Right cardiac atrium (tissue), 5 donors: ENCODE measurements at regions not wholly inside any gene's neighbourhood (a gene's known extent, or its start where the extent isn't known, plus 50 kb on each side); places are given as distances from the start of the nearest gene placed in this dataset.

Experiments
- ATAC-seq, 2 donors: fragments of 200-7000 bp; cut with Tn5 transposase; one replicate each; pipeline versions ENCODE4 v1.8.0 to v1.9.1; 2020; ENCODE audit warnings: moderate library complexity in 2 of 2, mild to moderate bottlenecking in 1 of 2
- DNase-seq, 3 donors: peaks; one replicate each; pipeline ENCODE4 v3.0.0-alpha.2; 2020
- H3K27ac ChIP-seq: one replicate; pipeline ENCODE4 v1.5.1; 2013; ENCODE audit warnings: mild to moderate bottlenecking, low read length, control low read depth, moderate library complexity
- H3K27me3 ChIP-seq: one replicate; pipeline ENCODE4 v1.6.1; 2013; ENCODE audit not compliant: control insufficient read depth, insufficient read depth
- H3K4me1 ChIP-seq: one replicate; pipeline ENCODE4 v1.6.1; 2013; ENCODE audit warnings: low read length; ENCODE audit not compliant: control insufficient read depth, insufficient read depth
- H3K4me3 ChIP-seq: one replicate; pipeline ENCODE4 v1.5.1; 2013; ENCODE audit warnings: low read length, control low read depth
- H3K9me3 ChIP-seq: one replicate; pipeline ENCODE4 v1.6.1; 2013; ENCODE audit warnings: low read length; ENCODE audit not compliant: control insufficient read depth
- WGBS: extraction: QIAGEN DNeasy Blood & Tissue Kit; methylation state at CpG from one replicate; pipeline ENCODE4 v1.1.7; 2013; 5-methylcytosine and 5-hydroxymethylcytosine counted together
- intact Hi-C, 4 donors: fragments of 100-400 bp; cut with DNase I; formaldehyde crosslinking; loops; one replicate each; pipeline versions ENCODE4 v1.11.0 to v1.14.0; 2022 to 2023
- donor health status: healthy with polysubstance abuse.
- donor health status: DM: no; HTN: yes; CAD: no.
- donor health status: DM: no; HTN: no; CAD: no.
- donor health status: DM: no; HTN: yes; CAD: no; lungs with severe emphysema.
- donor health status: DM: yes; HTN: yes; CAD: no.

DNA sequence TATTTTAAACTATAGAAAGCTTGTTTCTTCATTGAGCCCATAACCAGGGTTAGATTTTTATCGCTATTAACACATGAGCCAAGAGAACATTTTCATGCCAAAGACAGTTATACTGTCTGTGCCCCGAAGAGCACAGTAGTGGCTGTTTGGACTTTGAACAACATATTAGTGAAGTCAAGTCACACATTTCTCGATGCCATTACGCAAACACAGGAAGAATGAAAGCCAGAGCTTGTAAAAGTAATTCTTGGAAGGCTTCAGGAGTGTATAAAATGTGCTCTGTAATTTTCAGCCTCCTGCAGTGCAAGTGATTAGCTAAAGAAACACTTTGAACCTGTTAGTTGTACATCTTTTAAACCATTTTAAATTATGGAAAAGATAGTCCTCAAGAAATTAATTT lies 590.7 kb upstream of the PITX2 start:
- ATAC-seq (no peak), DNase-seq (no peak)
- Histone ChIP-seq H3K27ac (no peak overlapping the region), H3K4me3 (no peak overlapping the region), H3K27me3 (no peaks in the 10 kb centered on the region), H3K4me1 (no peaks in the 10 kb centered on the region), H3K9me3 (no peaks in the 10 kb centered on the region)
- intact Hi-C loops, result no loop called here
- 76% methylated on average over 4 of the region's 4 CpGs for WGBS

- no peak overlapping the region for H3K27ac ChIP-seq
- no peak overlapping the region for H3K4me3 ChIP-seq
- 55% methylated on average over 1 of the region's 1 CpG for WGBS
- no peaks in the 10 kb centered on the region for H3K4me1 ChIP-seq
- ATAC-seq, result no peak
- DNase-seq, result no peak
- intact Hi-C loops, result no loop called here
- no peaks in the 10 kb centered on the region for H3K9me3 ChIP-seq
- H3K27me3 ChIP-seq, result no peaks in the 10 kb centered on the region
Observed at GRCh38 chr4:111214371-111214770, 591.5 kb upstream of the PITX2 start.

- Histone ChIP-seq H3K27me3 (no peaks in the 10 kb centered on the region), H3K4me1 (no peaks in the 10 kb centered on the region), H3K4me3 (no peak overlapping the region), H3K27ac (no peak overlapping the region), H3K9me3 (no peaks in the 10 kb centered on the region)
- DNase-seq (no peak), ATAC-seq (no peak)
- intact Hi-C loops, result no loop called here
Observed at GRCh38 chr4:111215755-111216154, 592.9 kb upstream of the PITX2 start.

- no peaks in the 10 kb centered on the region for H3K4me1 ChIP-seq
- H3K27me3 ChIP-seq, result no peaks in the 10 kb centered on the region
- H3K9me3 ChIP-seq, result no peaks in the 10 kb centered on the region
- no peak for DNase-seq
- H3K27ac ChIP-seq, result no peak overlapping the region
- intact Hi-C loops, result no loop called here
- no peak for ATAC-seq
- no peak overlapping the region for H3K4me3 ChIP-seq
Observed at GRCh38 chr4:111216791-111217190, 593.9 kb upstream of the PITX2 start.

DNA sequence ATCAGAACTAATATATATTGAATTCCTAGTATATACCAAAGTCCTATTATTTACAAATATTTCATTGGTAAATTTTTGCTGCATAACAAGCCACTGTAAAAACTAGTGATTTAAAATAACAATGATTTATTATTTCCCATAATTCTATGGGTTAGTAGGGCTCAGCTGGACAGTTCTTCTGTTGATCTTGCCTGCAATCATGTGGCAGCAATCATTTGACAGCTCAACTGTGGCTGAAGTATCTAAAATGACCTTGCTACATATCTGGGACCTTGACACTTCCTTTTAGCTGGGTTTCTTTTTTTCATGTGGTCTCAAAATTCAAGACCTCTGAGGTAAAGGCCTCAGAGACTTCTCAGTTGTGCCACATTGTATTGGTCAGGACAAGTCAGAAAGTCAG lies 598.5 kb upstream of the PITX2 start:
- intact Hi-C loops, result no loop called here
- Histone ChIP-seq H3K27ac (no peak overlapping the region), H3K9me3 (no peaks in the 10 kb centered on the region), H3K4me1 (no peaks in the 10 kb centered on the region), H3K27me3 (no peaks in the 10 kb centered on the region), H3K4me3 (no peak overlapping the region)
- ATAC-seq (no peak), DNase-seq (no peak)

DNA sequence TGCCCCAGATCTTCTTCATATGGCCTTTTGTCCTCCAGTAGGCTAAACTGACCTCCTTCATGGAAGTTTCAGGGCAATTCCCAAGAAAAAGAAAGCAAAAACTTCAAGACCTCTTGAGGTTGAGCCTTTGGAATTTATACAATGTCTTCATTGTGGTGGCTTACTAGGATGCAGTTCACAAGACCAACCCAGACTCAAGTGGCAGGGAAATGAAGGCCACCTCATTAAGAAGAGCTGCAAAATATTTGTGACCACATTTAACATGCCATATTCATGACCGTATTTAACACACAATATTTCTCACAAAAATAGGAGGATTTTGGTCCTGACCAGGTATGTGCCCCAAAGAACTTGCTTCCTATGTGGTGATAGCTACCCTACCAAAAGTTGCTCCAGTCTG lies 605.5 kb upstream of the PITX2 start:
- intact Hi-C loops, result no loop called here
- no peak for ATAC-seq
- 90% methylated on average over 1 of the region's 1 CpG for WGBS

DNA sequence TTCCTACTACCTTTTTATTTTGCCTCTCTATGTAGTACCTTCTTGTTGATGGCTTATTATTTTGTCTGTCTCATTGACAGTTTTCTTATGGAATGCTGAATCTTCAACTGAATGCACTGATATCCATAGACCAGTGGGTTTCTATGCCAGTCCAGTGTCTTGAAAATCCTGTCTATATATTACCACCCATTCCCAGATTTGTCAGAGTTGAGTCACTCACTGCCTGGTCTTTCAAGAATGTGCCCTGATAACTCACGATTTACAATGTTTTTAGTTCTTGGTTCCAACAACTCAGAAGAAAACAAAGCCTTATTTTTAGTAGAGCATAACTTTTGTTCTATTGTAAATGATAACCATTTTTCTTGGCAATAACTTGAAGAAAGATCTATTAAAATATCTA lies 606.0 kb upstream of the PITX2 start:
- intact Hi-C loops, result no loop called here
- H3K4me1 ChIP-seq, result no peaks in the 10 kb centered on the region
- H3K27me3 ChIP-seq, result no peaks in the 10 kb centered on the region
- no peaks in the 10 kb centered on the region for H3K9me3 ChIP-seq
- H3K4me3 ChIP-seq, result no peak overlapping the region
- WGBS, result 33% methylated on average over 1 of the region's 1 CpG
- DNase-seq (no peak), ATAC-seq (no peak)
- no peak overlapping the region for H3K27ac ChIP-seq

More for the DNA sequence above, 605.5 kb upstream of the PITX2 start:
- H3K4me3 ChIP-seq, result no peak overlapping the region
- no peaks in the 10 kb centered on the region for H3K4me1 ChIP-seq
- H3K27ac ChIP-seq, result no peak overlapping the region
- H3K9me3 ChIP-seq, result no peaks in the 10 kb centered on the region
- H3K27me3 ChIP-seq, result no peaks in the 10 kb centered on the region
- DNase-seq, result no peak

DNA sequence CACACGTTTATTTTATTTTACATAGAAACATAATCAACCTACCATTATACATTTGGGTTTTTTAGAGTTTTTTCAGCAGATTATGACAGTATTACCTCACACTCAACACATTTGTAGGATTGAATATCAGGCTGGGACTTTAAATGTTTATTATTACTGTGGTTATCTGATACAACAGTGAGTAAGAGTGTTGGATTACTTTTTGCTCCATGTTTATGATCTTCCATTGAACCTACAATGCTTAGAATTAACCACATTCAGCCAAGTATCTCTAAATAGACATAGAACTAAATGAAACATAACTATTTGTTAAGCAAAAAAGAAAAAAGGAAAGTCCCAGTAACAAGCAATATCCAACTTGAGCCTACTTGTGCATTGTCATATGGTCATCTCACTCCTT lies 607.4 kb upstream of the PITX2 start:
- WGBS, result 34% methylated on average over 1 of the region's 1 CpG
- H3K27ac ChIP-seq, result no peak overlapping the region
- H3K9me3 ChIP-seq, result no peaks in the 10 kb centered on the region
- no peaks in the 10 kb centered on the region for H3K27me3 ChIP-seq
- H3K4me1 ChIP-seq, result no peaks in the 10 kb centered on the region
- no peak for DNase-seq
- intact Hi-C loops, result no loop called here
- no peak for ATAC-seq
- H3K4me3 ChIP-seq, result no peak overlapping the region

GRCh38 chr4:111231281-111231680 lies 608.4 kb upstream of the PITX2 start:
- intact Hi-C loops, result no loop called here
- Histone ChIP-seq H3K27ac (no peak overlapping the region), H3K27me3 (no peaks in the 10 kb centered on the region), H3K4me3 (no peak overlapping the region), H3K4me1 (no peaks in the 10 kb centered on the region), H3K9me3 (no peaks in the 10 kb centered on the region)
- DNase-seq (no peak), ATAC-seq (no peak)
- WGBS, result 61% methylated on average over 4 of the region's 4 CpGs

DNA sequence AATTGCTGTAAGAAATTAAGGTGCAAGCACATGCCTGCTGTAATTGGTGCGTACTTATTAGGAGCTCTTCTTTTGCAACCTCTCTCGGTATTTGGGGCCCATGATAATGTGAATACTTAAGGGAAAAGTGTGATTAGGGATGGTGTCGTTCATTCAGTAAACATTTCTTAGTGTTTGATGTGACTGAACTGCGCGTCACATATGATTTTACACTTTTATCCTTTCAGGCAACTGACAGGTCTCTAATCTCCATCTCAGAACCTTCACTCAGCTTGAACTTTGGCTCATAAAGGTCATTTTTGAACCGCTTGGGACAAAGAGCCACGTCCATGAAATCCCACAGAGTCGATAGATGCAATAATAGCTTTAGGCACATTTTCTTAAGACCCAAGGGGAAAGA lies 612.1 kb upstream of the PITX2 start:
- Histone ChIP-seq H3K4me3 (no peak overlapping the region), H3K27ac (no peak overlapping the region), H3K9me3 (no peaks in the 10 kb centered on the region), H3K27me3 (no peaks in the 10 kb centered on the region), H3K4me1 (no peaks in the 10 kb centered on the region)
- no peak for ATAC-seq
- WGBS, result 60% methylated on average over 8 of the region's 8 CpGs
- intact Hi-C loops, result no loop called here
- no peak for DNase-seq

GRCh38 chr4:111263836-111264235 lies 641.0 kb upstream of the PITX2 start:
- Histone ChIP-seq H3K4me3 (no peak overlapping the region), H3K9me3 (no peaks in the 10 kb centered on the region), H3K27ac (no peak overlapping the region), H3K4me1 (no peaks in the 10 kb centered on the region), H3K27me3 (no peaks in the 10 kb centered on the region)
- intact Hi-C loops, result no loop called here
- WGBS, result 80% methylated on average over 5 of the region's 5 CpGs
- ATAC-seq (no peak), DNase-seq (no peak)

- 73% methylated on average over 5 of the region's 5 CpGs for WGBS
- ATAC-seq, result no peak
- H3K27ac ChIP-seq, result no peak overlapping the region
- no peaks in the 10 kb centered on the region for H3K9me3 ChIP-seq
- intact Hi-C loops, result no loop called here
- no peaks in the 10 kb centered on the region for H3K27me3 ChIP-seq
- H3K4me1 ChIP-seq, result no peaks in the 10 kb centered on the region
- DNase-seq, result peak in 1 of 3 donors; percentile 18
- H3K4me3 ChIP-seq, result no peak overlapping the region
Observed at GRCh38 chr4:111266937-111267336, 644.1 kb upstream of the PITX2 start.
